Dermis microvascular lymphatic vessel endothelial cell (primary cell): ENCODE measurements at regions not wholly inside any gene's neighbourhood (a gene's known extent, or its start where the extent isn't known, plus 50 kb on each side); places are given as distances from the start of the nearest gene placed in this dataset.
"Not testable (repeated sequence)": the region's sequence is repeated elsewhere in the genome, so short reads cannot be mapped to it uniquely, and the experiment has no call there.

ENCODE experiments used
- DNase-seq, 2 donors: peaks; one replicate each; pipeline versions ENCODE4 v3.0.0 to v3.0.0-alpha.2; 2010; ENCODE audit warnings: low read depth in 2 of 2

GRCh38 chr2:223180463-223180862 lies 128.5 kb downstream of the KCNE4 start:
- no peak for DNase-seq

- no peak for DNase-seq
Observed at GRCh38 chr2:223181561-223181960, 129.6 kb downstream of the KCNE4 start.

GRCh38 chr2:223182356-223182755 lies 130.4 kb downstream of the KCNE4 start:
- no peak for DNase-seq

GRCh38 chr2:223185638-223186037 lies 133.6 kb downstream of the KCNE4 start:
- DNase-seq: no peak

GRCh38 chr2:223187256-223187655 lies 135.3 kb downstream of the KCNE4 start:
- no peak for DNase-seq

GRCh38 chr2:223190561-223191206 lies 138.7 kb downstream of the KCNE4 start:
- not testable (repeated sequence) for DNase-seq

- no peak for DNase-seq
Observed at GRCh38 chr2:223196331-223196730, 144.3 kb downstream of the KCNE4 start.

GRCh38 chr2:223197046-223197445 lies 145.1 kb downstream of the KCNE4 start:
- DNase-seq: no peak

- no peak for DNase-seq
Observed at GRCh38 chr2:223199531-223200515, 147.8 kb downstream of the KCNE4 start.

GRCh38 chr2:223203971-223204929 lies 152.3 kb downstream of the KCNE4 start:
- DNase-seq: no peak

- DNase-seq: no peak
Observed at GRCh38 chr2:223210489-223210888, 158.5 kb downstream of the KCNE4 start.

GRCh38 chr2:223214394-223215253 lies 162.6 kb downstream of the KCNE4 start:
- DNase-seq: no peak

GRCh38 chr2:223215254-223215516 lies 163.2 kb downstream of the KCNE4 start:
- no peak for DNase-seq

GRCh38 chr2:223217373-223217772 lies 165.4 kb downstream of the KCNE4 start:
- no peak for DNase-seq

GRCh38 chr2:223218587-223219178 lies 166.7 kb downstream of the KCNE4 start:
- no peak for DNase-seq

- DNase-seq: no peak
Observed at GRCh38 chr2:223219872-223220657, 168.1 kb downstream of the KCNE4 start.

- no peak for DNase-seq
Observed at GRCh38 chr2:223220658-223220925, 168.6 kb downstream of the KCNE4 start.

- DNase-seq: no peak
Observed at GRCh38 chr2:223221139-223221835, 169.3 kb downstream of the KCNE4 start.

GRCh38 chr2:223222397-223222796 lies 170.4 kb downstream of the KCNE4 start:
- DNase-seq: peak in 1 of 2 donors; percentile 65
